Ovary (tissue), 7 donors: ENCODE measurements at regions not wholly inside any gene's neighbourhood (a gene's known extent, or its start where the extent isn't known, plus 50 kb on each side); places are given as distances from the start of the nearest gene placed in this dataset.
"Not testable (repeated sequence)": the region's sequence is repeated elsewhere in the genome, so short reads cannot be mapped to it uniquely, and the experiment has no call there.

Experiments
- DNase-seq, 5 donors: peaks; one replicate each; pipeline ENCODE4 v3.0.0-alpha.2; 2019 to 2020
- H3K27ac ChIP-seq, 2 donors: fragments of 200-600 bp; one replicate each; pipeline versions ENCODE4 v1.5.1 to v1.8.0; 2019 to 2022
- H3K27me3 ChIP-seq: fragments of 200-600 bp; one replicate; pipeline ENCODE4 v1.8.0; 2022
- H3K36me3 ChIP-seq: fragments of 200-600 bp; sonication (generic); one replicate; pipeline ENCODE4 v1.5.1; 2019
- H3K4me1 ChIP-seq: one replicate; pipeline ENCODE4 v1.8.1; 2013; ENCODE audit warnings: mild to moderate bottlenecking, moderate library complexity; ENCODE audit not compliant: insufficient read depth
- H3K4me3 ChIP-seq: fragments of 200-600 bp; sonication (generic); one replicate; pipeline ENCODE4 v1.5.1; 2017
- H3K9me3 ChIP-seq, 2 donors: fragments of 200-600 bp in 1 of 2; sonication (generic) in 1 of 2; one replicate each; pipeline versions ENCODE4 v1.5.1 to v1.8.1; 2013 to 2019; ENCODE audit warnings: mild to moderate bottlenecking in 1 of 2, moderate library complexity in 1 of 2
- CTCF ChIP-seq, 3 donors: fragments of 450-650 bp in 2 of 3; fragments of 200-600 bp in 1 of 3; IDR thresholded peaks; one replicate each; pipeline versions ENCODE4 v1.5.1 to v1.8.0; 2016 to 2022; ENCODE audit warnings: antibody characterized with exemption in 3 of 3, mild to moderate bottlenecking in 1 of 3
- EP300 ChIP-seq: sonication (generic); formaldehyde crosslinking; IDR thresholded peaks from one replicate; pipeline ENCODE4 v1.6.1; 2017; ENCODE audit warnings: antibody characterized with exemption
- POLR2A ChIP-seq: fragments of 450-650 bp; IDR thresholded peaks from one replicate; pipeline ENCODE4 v1.6.1; 2017; ENCODE audit warnings: antibody characterized with exemption, mild to moderate bottlenecking, moderate library complexity
- WGBS, 3 donors: extraction: QIAGEN DNeasy Blood & Tissue Kit in 1 of 3; methylation state at CpG; one replicate each; pipeline versions ENCODE4 v1.1.5 to v1.1.7; 2013 to 2017; 5-methylcytosine and 5-hydroxymethylcytosine counted together
- intact Hi-C, 4 donors: fragments of 100-400 bp; cut with DNase I; formaldehyde crosslinking; loops; one replicate each; pipeline versions ENCODE4 v1.11.0 to v1.15.1; 2022 to 2023
- donor health status: DM: no; HTN: no; CAD: no; lungs with moderate emphysema.
- donor health status: DM: no; HTN: no; CAD: no.
- donor health status: Bipolar disorder and iron deficiency.
- donor health status: DM: no; HTN: no; CAD: no.
- donor health status: DM: yes; HTN: yes; CAD: no.

- Histone ChIP-seq H3K4me3 (no peak overlapping the region), H3K36me3 (no peaks in the 10 kb centered on the region), H3K27me3 (no peaks in the 10 kb centered on the region), H3K4me1 (no peaks in the 10 kb centered on the region), H3K27ac (no peak overlapping the region), H3K9me3 (no peaks in the 10 kb centered on the region)
- intact Hi-C loops = no loop called here
- no peak for DNase-seq
- 58 to 73% (median 68%) methylated on average over 2 of the region's 2 CpGs for WGBS, 3 donors
- no peak for TF ChIP-seq CTCF (IDR thresholded peaks at IDR 0.05)
- TF ChIP-seq POLR2A = no peak
- TF ChIP-seq EP300 = no peak
Observed at GRCh38 chr3:14000556-14000955, 120.7 kb upstream of the WNT7A start.

- WGBS, 3 donors = 71 to 74% (median 73%) methylated on average over 4 of the region's 4 CpGs
- H3K27me3 ChIP-seq = no peaks in the 10 kb centered on the region
- DNase-seq = no peak
- H3K36me3 ChIP-seq = no peaks in the 10 kb centered on the region
- H3K4me1 ChIP-seq = no peaks in the 10 kb centered on the region
- H3K4me3 ChIP-seq = no peak overlapping the region
- H3K9me3 ChIP-seq = no peaks in the 10 kb centered on the region
- TF ChIP-seq POLR2A (no peak), CTCF (IDR thresholded peaks at IDR 0.05) (no peak), EP300 (no peak)
- intact Hi-C loops = no loop called here
- no peak overlapping the region for H3K27ac ChIP-seq
Observed at GRCh38 chr3:13998831-13999230, 119.0 kb upstream of the WNT7A start.

GRCh38 chr3:13995216-13995615, 115.3 kb upstream of the WNT7A start:
- DNase-seq = not testable (repeated sequence)

GRCh38 chr3:13988925-13989324, 109.1 kb upstream of the WNT7A start:
- H3K4me1 ChIP-seq, H3K4me3 ChIP-seq, intact Hi-C loops, DNase-seq, H3K9me3 ChIP-seq, H3K36me3 ChIP-seq, H3K27me3 ChIP-seq, H3K27ac ChIP-seq: not testable (repeated sequence)
- WGBS, 3 donors = 62 to 77% (median 70%) methylated on average over 1 of the region's 1 CpG

More at GRCh38 chr3:13995216-13995615, 115.3 kb upstream of the WNT7A start:
- H3K27ac ChIP-seq, H3K27me3 ChIP-seq, H3K9me3 ChIP-seq, intact Hi-C loops, H3K4me3 ChIP-seq, H3K4me1 ChIP-seq, H3K36me3 ChIP-seq: not testable (repeated sequence)
- WGBS, 3 donors = 87 to 91% (median 89%) methylated on average over 12 of the region's 12 CpGs

GRCh38 chr3:13976469-13976868, 96.6 kb upstream of the WNT7A start:
- Histone ChIP-seq H3K4me1 (no peaks in the 10 kb centered on the region), H3K36me3 (no peaks in the 10 kb centered on the region), H3K9me3 (peaks cover 0 to 3% of the 10 kb centered on the region in 2 donors), H3K27me3 (no peaks in the 10 kb centered on the region), H3K4me3 (no peak overlapping the region), H3K27ac (no peak overlapping the region)
- TF ChIP-seq EP300 (no peak), POLR2A (no peak), CTCF (IDR thresholded peaks at IDR 0.05) (no peak)
- intact Hi-C loops = no loop called here
- DNase-seq = no peak

- no peaks in the 10 kb centered on the region for H3K36me3 ChIP-seq
- H3K4me3 ChIP-seq = no peak overlapping the region
- no peak for TF ChIP-seq EP300
- intact Hi-C loops = no loop called here
- DNase-seq = no peak
- H3K4me1 ChIP-seq = no peaks in the 10 kb centered on the region
- H3K27me3 ChIP-seq = no peaks in the 10 kb centered on the region
- 66 to 75% (median 67%) methylated on average over 2 of the region's 2 CpGs for WGBS, 3 donors
- no peak overlapping the region for H3K27ac ChIP-seq
- peaks cover 0 to 3% of the 10 kb centered on the region in 2 donors for H3K9me3 ChIP-seq
Observed at GRCh38 chr3:13975686-13976085, 95.8 kb upstream of the WNT7A start.
